Erythroblast (primary cell): ENCODE measurements at regions not wholly inside any gene's neighbourhood (a gene's known extent, or its start where the extent isn't known, plus 50 kb on each side); places are given as distances from the start of the nearest gene placed in this dataset.

Experiments
- GATA1 ChIP-seq: IDR thresholded peaks from 2 replicates; pipeline ENCODE4 v1.6.1; 2011; ENCODE audit warnings: low read depth, mild to moderate bottlenecking, control low read depth, low read length, moderate library complexity
- POLR2A ChIP-seq: IDR thresholded peaks from 2 replicates; pipeline ENCODE4 v1.6.1; 2011; ENCODE audit warnings: mild to moderate bottlenecking, low read length

- TF ChIP-seq POLR2A (no peak), GATA1 (no peak)
Measured at GRCh38 chr10:78997635-78998618, 70.8 kb upstream of the ZMIZ1 start.
